ENCODE measurements at regions not wholly inside any gene's neighbourhood (a gene's known extent, or its start where the extent isn't known, plus 50 kb on each side); places are given as distances from the start of the nearest gene placed in this dataset.

- TF ChIP-seq, protein P1, sequence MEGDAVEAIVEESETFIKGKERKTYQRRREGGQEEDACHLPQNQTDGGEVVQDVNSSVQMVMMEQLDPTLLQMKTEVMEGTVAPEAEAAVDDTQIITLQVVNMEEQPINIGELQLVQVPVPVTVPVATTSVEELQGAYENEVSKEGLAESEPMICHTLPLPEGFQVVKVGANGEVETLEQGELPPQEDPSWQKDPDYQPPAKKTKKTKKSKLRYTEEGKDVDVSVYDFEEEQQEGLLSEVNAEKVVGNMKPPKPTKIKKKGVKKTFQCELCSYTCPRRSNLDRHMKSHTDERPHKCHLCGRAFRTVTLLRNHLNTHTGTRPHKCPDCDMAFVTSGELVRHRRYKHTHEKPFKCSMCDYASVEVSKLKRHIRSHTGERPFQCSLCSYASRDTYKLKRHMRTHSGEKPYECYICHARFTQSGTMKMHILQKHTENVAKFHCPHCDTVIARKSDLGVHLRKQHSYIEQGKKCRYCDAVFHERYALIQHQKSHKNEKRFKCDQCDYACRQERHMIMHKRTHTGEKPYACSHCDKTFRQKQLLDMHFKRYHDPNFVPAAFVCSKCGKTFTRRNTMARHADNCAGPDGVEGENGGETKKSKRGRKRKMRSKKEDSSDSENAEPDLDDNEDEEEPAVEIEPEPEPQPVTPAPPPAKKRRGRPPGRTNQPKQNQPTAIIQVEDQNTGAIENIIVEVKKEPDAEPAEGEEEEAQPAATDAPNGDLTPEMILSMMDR (IDR thresholded peaks at IDR 0.05; ENCODE audit: low read depth, low read length, missing control alignments): no peak
- H3K4me3 ChIP-seq (replicated peaks; ENCODE audit: low read depth, low read length): no peak overlapping the region
- no peak for DNase-seq (ENCODE audit: extremely low read depth, low read depth)
Observed at GRCh38 chr10:4079803-4080202, 294.8 kb upstream of the KLF6 start.

GRCh38 chr10:4077804-4078203 is 292.8 kb upstream of the KLF6 start:
- TF ChIP-seq, protein P1 (IDR thresholded peaks at IDR 0.05; ENCODE audit: low read depth, low read length, missing control alignments): no peak
- no peak overlapping the region for H3K4me3 ChIP-seq (replicated peaks; ENCODE audit: low read depth, low read length)
- no peak for DNase-seq (ENCODE audit: extremely low read depth, low read depth)

DNA sequence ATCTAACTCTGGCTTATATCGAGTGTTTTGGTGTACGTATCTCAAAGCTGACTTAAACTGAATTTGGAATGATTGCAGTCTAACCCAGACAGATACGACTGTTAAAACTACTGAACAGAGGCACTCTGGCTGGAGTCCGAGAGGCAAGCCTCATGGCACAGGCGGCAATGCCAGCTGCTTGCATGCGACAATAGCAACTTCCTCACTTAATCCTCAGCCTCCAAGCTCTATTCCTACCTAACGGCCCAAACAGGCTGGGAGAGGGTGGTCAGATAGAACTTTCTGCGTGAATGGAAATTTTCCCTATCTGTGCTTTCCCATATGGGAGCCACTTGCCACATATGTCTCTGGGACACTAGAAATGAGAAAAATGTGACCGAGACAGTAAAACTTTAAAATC is 292.0 kb upstream of the KLF6 start:
- DNase-seq (ENCODE audit: extremely low read depth, low read depth): no peak
- TF ChIP-seq, protein P1 (IDR thresholded peaks at IDR 0.05; ENCODE audit: low read depth, low read length, missing control alignments): no peak
- no peak overlapping the region for H3K4me3 ChIP-seq (replicated peaks; ENCODE audit: low read depth, low read length)

GRCh38 chr10:4075443-4075842 is 290.4 kb upstream of the KLF6 start:
- no peak for DNase-seq (ENCODE audit: extremely low read depth, low read depth)
- TF ChIP-seq, protein P1 (IDR thresholded peaks at IDR 0.05; ENCODE audit: low read depth, low read length, missing control alignments): no peak
- H3K4me3 ChIP-seq (replicated peaks; ENCODE audit: low read depth, low read length): no peak overlapping the region

- DNase-seq (ENCODE audit: extremely low read depth, low read depth): no peak
- no peak overlapping the region for H3K4me3 ChIP-seq (replicated peaks; ENCODE audit: low read depth, low read length)
- TF ChIP-seq, protein P1 (IDR thresholded peaks at IDR 0.05; ENCODE audit: low read depth, low read length, missing control alignments): no peak
Observed at GRCh38 chr10:4074545-4075407, 289.8 kb upstream of the KLF6 start.

GRCh38 chr10:4073912-4074311 is 288.9 kb upstream of the KLF6 start:
- H3K4me3 ChIP-seq (replicated peaks; ENCODE audit: low read depth, low read length): no peak overlapping the region
- TF ChIP-seq, protein P1 (IDR thresholded peaks at IDR 0.05; ENCODE audit: low read depth, low read length, missing control alignments): no peak
- peak; percentile 31 for DNase-seq (ENCODE audit: extremely low read depth, low read depth)
